IMR-90 (cell line): ENCODE measurements at regions not wholly inside any gene's neighbourhood (a gene's known extent, or its start where the extent isn't known, plus 50 kb on each side); places are given as distances from the start of the nearest gene placed in this dataset.

ENCODE experiments used
- ATAC-seq: fragments of 200-7000 bp; cut with Tn5 transposase; 2 replicates; pipeline ENCODE4 v1.9.1; 2020; ENCODE audit warnings: low read depth, mild to moderate bottlenecking, moderate library complexity
- BruUV-seq: library from RNA; stranded (reverse); fragments of 400-500 nt; replicated peaks from 2 replicates; lab custom pipeline; 2021; lab: Mats Ljungman, UMichigan
- CTCF ChIA-PET: fragments of 300-600 bp; formaldehyde crosslinking; extraction: SDS; loops from one replicate; lab custom pipeline; 2021; ENCODE audit warnings: antibody characterized with exemption; lab: Yijun Ruan, JAX
- POLR2A ChIA-PET: fragments of 300-600 bp; sonication (Branson Sonifier 250); formaldehyde crosslinking; loops from one replicate; lab custom pipeline; 2022; ENCODE audit warnings: antibody characterized with exemption; ENCODE audit not compliant: unreplicated experiment; lab: Charles Lee
- DNase-seq: peaks from one replicate; pipeline ENCODE4 v3.0.0; 2013
- H2AFZ ChIP-seq: replicated peaks from 2 replicates; pipeline ENCODE3; 2013; ENCODE audit warnings: low read length, mild to moderate bottlenecking; ENCODE audit not compliant: poor library complexity
- H2AK5ac ChIP-seq: 2 replicates; pipeline ENCODE4 v1.6.1; 2013; ENCODE audit warnings: low read depth, low read length, inconsistent platforms
- H2AK9ac ChIP-seq: replicated peaks from 2 replicates; pipeline ENCODE3; 2013; ENCODE audit warnings: mild to moderate bottlenecking, low read depth, low read length, moderate library complexity; ENCODE audit not compliant: poor library complexity
- H2BK120ac ChIP-seq: 2 replicates; pipeline ENCODE4 v1.6.1; 2013; ENCODE audit warnings: low read depth, low read length, inconsistent platforms
- H2BK15ac ChIP-seq: 3 replicates; pipeline ENCODE4 v1.6.1; 2013; ENCODE audit warnings: low read depth, low read length, inconsistent platforms
- H2BK20ac ChIP-seq: 2 replicates; pipeline ENCODE4 v1.6.1; 2013; ENCODE audit warnings: low read depth, mild to moderate bottlenecking, inconsistent platforms, low read length, moderate library complexity
- H2BK5ac ChIP-seq: 2 replicates; pipeline ENCODE4 v1.6.1; 2013; ENCODE audit warnings: mild to moderate bottlenecking, low read depth, low read length, inconsistent platforms; ENCODE audit not compliant: poor library complexity, severe bottlenecking
- H3K14ac ChIP-seq: replicated peaks from 2 replicates; pipeline ENCODE4 v1.6.1; 2013; ENCODE audit warnings: low read depth, low read length, inconsistent platforms
- H3K18ac ChIP-seq: 2 replicates; pipeline ENCODE4 v1.6.1; 2013; ENCODE audit warnings: low read depth, low read length, control low read depth
- H3K23ac ChIP-seq: 2 replicates; pipeline ENCODE4 v1.6.1; 2013; ENCODE audit warnings: low read depth, low read length, inconsistent platforms
- H3K27ac ChIP-seq: 2 replicates; pipeline ENCODE4 v1.5.1; 2013; ENCODE audit warnings: mild to moderate bottlenecking, control low read depth, low read length; ENCODE audit not compliant: insufficient read depth
- H3K27me3 ChIP-seq: 2 replicates; pipeline ENCODE4 v1.6.1; 2013; ENCODE audit warnings: low read length; ENCODE audit not compliant: control insufficient read depth, insufficient read depth
- H3K36me3 ChIP-seq: 2 replicates; pipeline ENCODE4 v1.6.1; 2013; ENCODE audit warnings: low read length, mixed read lengths; ENCODE audit not compliant: control insufficient read depth, insufficient read depth
- H3K4ac ChIP-seq: 2 replicates; pipeline ENCODE4 v1.6.1; 2013; ENCODE audit warnings: low read depth, low read length, inconsistent platforms
- H3K4me1 ChIP-seq: 2 replicates; pipeline ENCODE4 v1.6.1; 2013; ENCODE audit warnings: low read length, mixed read lengths; ENCODE audit not compliant: control insufficient read depth, insufficient read depth
- H3K4me2 ChIP-seq: 2 replicates; pipeline ENCODE4 v1.6.1; 2013; ENCODE audit warnings: low read depth, mild to moderate bottlenecking, control low read depth, low read length, moderate library complexity
- H3K4me3 ChIP-seq: 2 replicates; pipeline ENCODE4 v1.5.1; 2013; ENCODE audit warnings: low read depth, mild to moderate bottlenecking, control low read depth, low read length, moderate library complexity; ENCODE audit not compliant: insufficient read depth
- H3K56ac ChIP-seq: 2 replicates; pipeline ENCODE4 v1.6.1; 2013; ENCODE audit warnings: low read length, inconsistent platforms; ENCODE audit not compliant: insufficient read depth; ENCODE audit errors: extremely low read depth
- H3K79me1 ChIP-seq, 2 experiments: 2 replicates each; pipeline ENCODE4 v1.6.1; 2013; ENCODE audit warnings: low read length in 2 of 2, inconsistent platforms in 1 of 2, low read depth in 1 of 2
- H3K9ac ChIP-seq: 2 replicates; pipeline ENCODE4 v1.6.1; 2013; ENCODE audit warnings: low read depth, low read length, control low read depth
- H3K9me1 ChIP-seq: 2 replicates; pipeline ENCODE4 v1.6.1; 2013; ENCODE audit warnings: low read length, inconsistent platforms; ENCODE audit not compliant: insufficient read depth
- H3K9me3 ChIP-seq: 2 replicates; pipeline ENCODE4 v1.6.1; 2013; ENCODE audit warnings: low read length; ENCODE audit not compliant: control insufficient read depth, insufficient read depth
- H4K20me1 ChIP-seq: 2 replicates; pipeline ENCODE4 v1.6.1; 2013; ENCODE audit warnings: low read length, inconsistent platforms; ENCODE audit not compliant: insufficient read depth
- H4K5ac ChIP-seq: 2 replicates; pipeline ENCODE4 v1.6.1; 2013; ENCODE audit warnings: mild to moderate bottlenecking, low read depth, low read length, control low read depth
- H4K8ac ChIP-seq, 2 experiments: 2 replicates each; pipeline ENCODE4 v1.6.1; 2013; ENCODE audit warnings: low read depth in 2 of 2, low read length in 2 of 2, control low read depth in 1 of 2, inconsistent platforms in 1 of 2
- H4K91ac ChIP-seq: 2 replicates; pipeline ENCODE4 v1.6.1; 2013; ENCODE audit warnings: low read depth, low read length, inconsistent platforms; ENCODE audit not compliant: insufficient read depth
- CTCF ChIP-seq: conservative IDR thresholded peaks from 2 replicates; pipeline ENCODE4 v1.5.1; 2012; ENCODE audit warnings: mild to moderate bottlenecking, low read depth, low read length, improper control_type of control experiment
- ELK1 ChIP-seq: fragments of 150-350 bp; IDR thresholded peaks from 2 replicates; pipeline ENCODE4 v1.6.1; 2016; ENCODE audit warnings: low read depth, mild to moderate bottlenecking, low read length, moderate library complexity, borderline replicate concordance
- MAFK ChIP-seq: IDR thresholded peaks from 2 replicates; pipeline ENCODE4 v1.6.1; 2012; ENCODE audit warnings: low read depth, low read length, improper control_type of control experiment
- MAZ ChIP-seq: IDR thresholded peaks from 2 replicates; pipeline ENCODE4 v1.6.1; 2012; ENCODE audit warnings: low read depth, mild to moderate bottlenecking, low read length, improper control_type of control experiment, moderate library complexity, borderline replicate concordance
- MXI1 ChIP-seq: IDR thresholded peaks from 2 replicates; pipeline ENCODE4 v1.6.1; 2012; ENCODE audit warnings: low read depth, mild to moderate bottlenecking, low read length, moderate library complexity, borderline replicate concordance
- RAD21 ChIP-seq: IDR thresholded peaks from 2 replicates; pipeline ENCODE4 v1.6.1; 2012; ENCODE audit warnings: low read length, improper control_type of control experiment
- RFX5 ChIP-seq: IDR thresholded peaks from 2 replicates; pipeline ENCODE4 v1.8.0; 2012; ENCODE audit warnings: low read depth, mild to moderate bottlenecking, low read length, moderate library complexity
- USF2 ChIP-seq: fragments of 150-350 bp; IDR thresholded peaks from 2 replicates; pipeline ENCODE4 v1.6.1; 2017; ENCODE audit warnings: mild to moderate bottlenecking, antibody characterized with exemption, low read length, low read depth
- WGBS, 2 experiments: methylation state at CpG; one replicate each; pipeline versions ENCODE4 v1.1.5 to v1.1.7; 2013; ENCODE audit warnings: missing lambda C conversion rate in 2 of 2; ENCODE audit not compliant: insufficient read length in 1 of 2; ENCODE audit errors: extremely low coverage in 2 of 2; 5-methylcytosine and 5-hydroxymethylcytosine counted together
- dilution Hi-C: fragments of 300-500 bp; cut with HindIII; formaldehyde crosslinking; loops from one replicate; pipeline ENCODE4 v1.14.3; 2018; ENCODE audit warnings: low sequenced_read_pairs; ENCODE audit not compliant: unreplicated experiment
- in situ Hi-C: fragments of 300-500 bp; cut with MboI; formaldehyde crosslinking; loops from 3 replicates; pipeline ENCODE4 v1.14.3; 2019; ENCODE audit warnings: low sequenced_read_pairs, inconsistent platforms, mixed read lengths
- intact Hi-C: fragments of 100-400 bp; cut with micrococcal nuclease; formaldehyde crosslinking; loops from 2 replicates; pipeline ENCODE4 v1.10.0; 2022

- no peak overlapping the region for H2BK20ac ChIP-seq
- H3K9me3 ChIP-seq = no peaks in the 10 kb centered on the region
- DNase-seq = no peak
- H3K9ac ChIP-seq = no peak overlapping the region
- ChIA-PET POLR2A (no interaction called here), CTCF (no interaction called here)
- no peak overlapping the region for H3K4me2 ChIP-seq
- H4K91ac ChIP-seq = no peak overlapping the region
- H3K18ac ChIP-seq = no peak overlapping the region
- H3K4ac ChIP-seq = no peak overlapping the region
- no peak overlapping the region for H2AFZ ChIP-seq
- no peak overlapping the region for H3K14ac ChIP-seq
- no peak overlapping the region for H2BK120ac ChIP-seq
- dilution Hi-C loops (no loop called here), intact Hi-C loops (no loop called here), in situ Hi-C loops (no loop called here)
- no peak overlapping the region for H2AK9ac ChIP-seq
- H3K56ac ChIP-seq = no peak overlapping the region
- no peaks in the 10 kb centered on the region for H3K79me1 ChIP-seq
- no peak overlapping the region for H3K23ac ChIP-seq
- no TSS peak for BruUV-seq
- ATAC-seq = no peak
- H2BK15ac ChIP-seq = no peak overlapping the region
- no CpG with 5 or more reads among the region's 3 CpGs for WGBS, 2 experiments
- no peak overlapping the region for H2AK5ac ChIP-seq
- H3K9me1 ChIP-seq = no peaks in the 10 kb centered on the region
- H4K5ac ChIP-seq = no peak overlapping the region
- H3K27ac ChIP-seq = no peak overlapping the region
- no peak overlapping the region for H2BK5ac ChIP-seq
- H4K8ac ChIP-seq = no peak overlapping the region
- TF ChIP-seq RAD21 (no peak), MAFK (no peak), ELK1 (no peak), RFX5 (no peak), MXI1 (no peak), MAZ (no peak), CTCF (no peak), USF2 (no peak)
- no peak overlapping the region for H3K4me3 ChIP-seq
- H3K36me3 ChIP-seq = no peaks in the 10 kb centered on the region
- H3K4me1 ChIP-seq = no peaks in the 10 kb centered on the region
- H4K20me1 ChIP-seq = no peaks in the 10 kb centered on the region
- no peaks in the 10 kb centered on the region for H3K27me3 ChIP-seq
Measured at GRCh38 chr3:82179291-82179690, 417.8 kb upstream of the GBE1 start.
